UCSD-AML1 (cell line): ENCODE measurements at regions not wholly inside any gene's neighbourhood (a gene's known extent, or its start where the extent isn't known, plus 50 kb on each side); places are given as distances from the start of the nearest gene placed in this dataset.
A peak's percentile ranks its signal among the peaks of the same experiment; 100 is the strongest.
"Not testable (repeated sequence)": the region's sequence is repeated elsewhere in the genome, so short reads cannot be mapped to it uniquely, and the experiment has no call there.

Experiments
- DNase-seq: peaks from one replicate; lab custom pipeline; 2025; ENCODE audit not compliant: unreplicated experiment; lab: John Stamatoyannopoulos, UW

- DNase-seq = no peak
Measured at GRCh38 chr18:33820517-33821371, 242.7 kb downstream of the ASXL3 start.

GRCh38 chr18:33819692-33820343 lies 241.8 kb downstream of the ASXL3 start:
- not testable (repeated sequence) for DNase-seq

- no peak for DNase-seq
Measured at GRCh38 chr18:33818145-33818544, 240.1 kb downstream of the ASXL3 start.

GRCh38 chr18:33817096-33817495 lies 239.1 kb downstream of the ASXL3 start:
- no peak for DNase-seq

GRCh38 chr18:33814546-33814945 lies 236.5 kb downstream of the ASXL3 start:
- DNase-seq = no peak

- DNase-seq = no peak
Measured at GRCh38 chr18:33812186-33812585, 234.2 kb downstream of the ASXL3 start.

GRCh38 chr18:33805592-33805991 lies 227.6 kb downstream of the ASXL3 start:
- no peak for DNase-seq

- no peak for DNase-seq
Measured at GRCh38 chr18:33804258-33804657, 226.2 kb downstream of the ASXL3 start.

- no peak for DNase-seq
Measured at GRCh38 chr18:33803636-33804035, 225.6 kb downstream of the ASXL3 start.

GRCh38 chr18:33802955-33803354 lies 224.9 kb downstream of the ASXL3 start:
- DNase-seq = peak; percentile 6
